ENCODE measurements at regions not wholly inside any gene's neighbourhood (a gene's known extent, or its start where the extent isn't known, plus 50 kb on each side); places are given as distances from the start of the nearest gene placed in this dataset.

DNA sequence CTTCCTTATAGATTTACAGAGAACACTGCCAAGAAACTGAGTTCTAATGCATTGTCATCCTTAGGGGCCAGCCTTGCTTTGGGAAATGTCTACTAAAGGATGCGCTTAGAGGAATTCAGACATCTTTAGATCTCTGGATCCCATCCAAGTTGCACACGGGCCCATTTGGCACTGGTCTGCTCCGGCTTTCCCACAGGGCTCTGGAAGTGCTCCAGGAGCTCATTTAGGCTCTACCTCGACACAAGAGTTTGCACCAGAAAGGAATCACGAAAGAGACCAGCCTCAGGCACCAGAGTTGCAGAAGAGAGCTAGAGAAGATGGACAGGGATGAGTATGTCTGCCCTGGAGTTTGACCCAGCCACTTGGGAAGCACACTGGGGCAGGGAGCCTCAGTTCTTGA lies 150.1 kb upstream of the TMEM72 start (continued):
- TF ChIP-seq, protein P1, sequence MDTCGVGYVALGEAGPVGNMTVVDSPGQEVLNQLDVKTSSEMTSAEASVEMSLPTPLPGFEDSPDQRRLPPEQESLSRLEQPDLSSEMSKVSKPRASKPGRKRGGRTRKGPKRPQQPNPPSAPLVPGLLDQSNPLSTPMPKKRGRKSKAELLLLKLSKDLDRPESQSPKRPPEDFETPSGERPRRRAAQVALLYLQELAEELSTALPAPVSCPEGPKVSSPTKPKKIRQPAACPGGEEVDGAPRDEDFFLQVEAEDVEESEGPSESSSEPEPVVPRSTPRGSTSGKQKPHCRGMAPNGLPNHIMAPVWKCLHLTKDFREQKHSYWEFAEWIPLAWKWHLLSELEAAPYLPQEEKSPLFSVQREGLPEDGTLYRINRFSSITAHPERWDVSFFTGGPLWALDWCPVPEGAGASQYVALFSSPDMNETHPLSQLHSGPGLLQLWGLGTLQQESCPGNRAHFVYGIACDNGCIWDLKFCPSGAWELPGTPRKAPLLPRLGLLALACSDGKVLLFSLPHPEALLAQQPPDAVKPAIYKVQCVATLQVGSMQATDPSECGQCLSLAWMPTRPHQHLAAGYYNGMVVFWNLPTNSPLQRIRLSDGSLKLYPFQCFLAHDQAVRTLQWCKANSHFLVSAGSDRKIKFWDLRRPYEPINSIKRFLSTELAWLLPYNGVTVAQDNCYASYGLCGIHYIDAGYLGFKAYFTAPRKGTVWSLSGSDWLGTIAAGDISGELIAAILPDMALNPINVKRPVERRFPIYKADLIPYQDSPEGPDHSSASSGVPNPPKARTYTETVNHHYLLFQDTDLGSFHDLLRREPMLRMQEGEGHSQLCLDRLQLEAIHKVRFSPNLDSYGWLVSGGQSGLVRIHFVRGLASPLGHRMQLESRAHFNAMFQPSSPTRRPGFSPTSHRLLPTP (IDR thresholded peaks at IDR 0.05; ENCODE audit: borderline replicate concordance, extremely low read depth, insufficient read length) = no peak
- TF ChIP-seq SMAD1 (IDR thresholded peaks at IDR 0.05; ENCODE audit: low read depth, low read length, partially characterized antibody) (no peak), ZNF408 (CRISPR knock-in tag; IDR thresholded peaks at IDR 0.05; ENCODE audit: low read depth) (no peak), ZNF76 (CRISPR knock-in tag; IDR thresholded peaks at IDR 0.05; ENCODE audit: borderline replicate concordance) (no peak), SIX5 (IDR thresholded peaks at IDR 0.05; ENCODE audit: borderline replicate concordance in 1 of 2, insufficient read depth in 1 of 2, low read depth in 1 of 2, low read length in 2 of 2) (no peak), BRD9 (IDR thresholded peaks at IDR 0.05; ENCODE audit: low read depth, partially characterized antibody) (no peak), ZNF239 (CRISPR knock-in tag; IDR thresholded peaks at IDR 0.05) (no peak), POLR2B (IDR thresholded peaks at IDR 0.05; ENCODE audit: low read depth, partially characterized antibody) (no peak), CBX8 (IDR thresholded peaks at IDR 0.05; ENCODE audit: borderline replicate concordance, extremely low read depth, low read depth, low read length, poor library complexity, severe bottlenecking) (no peak)
- TF ChIP-seq, protein P2, sequence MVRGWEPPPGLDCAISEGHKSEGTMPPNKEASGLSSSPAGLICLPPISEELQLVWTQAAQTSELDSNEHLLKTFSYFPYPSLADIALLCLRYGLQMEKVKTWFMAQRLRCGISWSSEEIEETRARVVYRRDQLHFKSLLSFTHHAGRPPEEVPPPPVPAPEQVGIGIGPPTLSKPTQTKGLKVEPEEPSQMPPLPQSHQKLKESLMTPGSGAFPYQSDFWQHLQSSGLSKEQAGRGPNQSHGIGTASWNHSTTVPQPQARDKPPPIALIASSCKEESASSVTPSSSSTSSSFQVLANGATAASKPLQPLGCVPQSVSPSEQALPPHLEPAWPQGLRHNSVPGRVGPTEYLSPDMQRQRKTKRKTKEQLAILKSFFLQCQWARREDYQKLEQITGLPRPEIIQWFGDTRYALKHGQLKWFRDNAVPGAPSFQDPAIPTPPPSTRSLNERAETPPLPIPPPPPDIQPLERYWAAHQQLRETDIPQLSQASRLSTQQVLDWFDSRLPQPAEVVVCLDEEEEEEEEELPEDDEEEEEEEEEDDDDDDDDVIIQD (CRISPR knock-in tag; IDR thresholded peaks at IDR 0.05) = no peak
- TF ChIP-seq, protein P3, sequence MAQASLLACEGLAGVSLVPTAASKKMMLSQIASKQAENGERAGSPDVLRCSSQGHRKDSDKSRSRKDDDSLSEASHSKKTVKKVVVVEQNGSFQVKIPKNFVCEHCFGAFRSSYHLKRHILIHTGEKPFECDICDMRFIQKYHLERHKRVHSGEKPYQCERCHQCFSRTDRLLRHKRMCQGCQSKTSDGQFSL (CRISPR knock-in tag; IDR thresholded peaks at IDR 0.05) = no peak
- TF ChIP-seq, protein P3 (tag; IDR thresholded peaks at IDR 0.05) = no peak

All from K562 (cell line).